ENCODE measurements at regions not wholly inside any gene's neighbourhood (a gene's known extent, or its start where the extent isn't known, plus 50 kb on each side); places are given as distances from the start of the nearest gene placed in this dataset.
"Not testable (repeated sequence)": the region's sequence is repeated elsewhere in the genome, so short reads cannot be mapped to it uniquely, and the experiment has no call there.

DNA sequence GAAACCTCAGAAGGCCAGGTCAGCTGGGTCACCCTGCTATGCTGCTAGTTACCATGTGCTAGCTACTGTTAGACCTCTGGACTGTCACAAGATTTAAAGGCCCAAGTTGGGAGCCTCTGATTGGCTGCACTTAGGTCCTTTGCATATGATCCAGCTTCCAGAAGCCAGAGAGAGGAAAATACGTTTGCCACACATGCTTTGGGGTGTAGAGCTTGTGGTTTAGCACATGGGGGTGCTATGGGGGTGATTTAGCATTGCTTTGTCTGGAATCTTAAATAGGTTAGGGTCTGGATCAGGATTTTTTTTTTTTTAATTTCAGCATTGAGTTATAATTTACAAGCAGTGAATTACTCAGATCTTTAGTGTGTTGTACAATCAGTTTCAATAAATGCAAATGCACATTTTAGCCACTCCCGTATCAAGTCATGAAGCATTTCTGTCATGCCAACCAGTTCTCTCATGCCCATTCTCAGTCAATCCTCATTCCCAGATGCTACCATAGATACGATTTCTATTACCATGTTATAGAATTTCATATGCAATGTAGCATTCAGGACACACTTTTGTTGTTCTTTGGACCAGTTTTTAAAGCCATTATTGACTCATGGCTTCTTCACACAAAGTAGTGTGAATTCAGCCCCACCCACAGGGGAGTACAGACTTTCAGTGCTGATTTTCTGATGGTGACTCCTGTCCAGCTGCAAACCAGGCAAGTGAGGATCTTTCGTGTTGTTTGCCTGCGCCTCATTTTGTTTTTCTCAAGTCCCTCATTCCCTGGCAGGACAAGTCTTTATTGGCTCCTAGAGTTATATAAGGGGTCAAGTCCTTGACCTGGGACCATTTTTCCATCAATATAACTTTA lies 250.4 kb downstream of the LRRC70 start:
- DNase-seq: no peak

DNA sequence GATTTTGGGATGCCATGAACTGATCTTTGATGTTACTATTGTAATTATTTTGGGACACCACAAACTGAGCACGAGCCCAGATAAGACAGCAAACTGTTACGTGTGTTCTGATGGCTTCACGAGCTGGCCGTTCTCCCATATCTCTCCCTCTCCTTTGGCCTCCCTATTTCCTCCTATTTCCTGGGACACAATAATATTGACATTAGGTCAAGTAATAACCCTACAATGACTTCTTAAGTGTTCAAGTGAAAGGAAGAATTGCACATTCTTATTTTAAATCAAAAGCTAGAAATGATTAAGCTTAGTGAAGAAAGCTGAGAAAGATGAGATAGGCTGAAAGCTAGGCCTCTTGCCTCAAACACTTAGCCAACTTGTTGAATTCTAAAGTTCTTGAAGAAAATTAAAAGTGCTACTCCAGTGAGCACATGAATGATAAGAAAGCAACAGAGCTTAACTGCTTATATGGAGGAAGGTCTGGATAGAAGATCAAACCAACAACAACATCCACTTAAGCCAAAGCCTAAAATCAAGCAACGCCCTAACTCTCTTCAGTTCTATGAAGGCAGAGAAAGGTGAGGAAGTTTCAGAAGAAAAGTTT lies 247.1 kb downstream of the LRRC70 start:
- no peak for DNase-seq

DNA sequence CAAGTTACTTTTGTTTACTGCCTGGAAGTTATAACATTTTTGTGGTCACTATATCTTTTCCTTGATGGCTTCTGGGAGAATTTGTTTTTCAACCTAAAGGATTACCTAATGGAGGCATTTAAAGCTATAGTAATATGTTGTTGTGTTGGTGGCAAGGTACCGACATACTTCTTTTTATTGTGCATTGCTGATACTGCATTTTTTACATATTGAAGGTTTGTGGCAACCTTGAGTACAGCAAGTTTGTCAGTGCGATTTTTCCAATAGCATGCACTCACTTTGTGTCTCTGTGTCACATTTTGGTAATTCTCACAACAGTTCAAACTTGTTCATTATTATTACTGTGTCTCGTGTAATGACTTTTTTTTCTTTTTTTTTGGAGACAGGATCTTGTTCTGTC lies 246.3 kb downstream of the LRRC70 start:
- no peak for DNase-seq

DNA sequence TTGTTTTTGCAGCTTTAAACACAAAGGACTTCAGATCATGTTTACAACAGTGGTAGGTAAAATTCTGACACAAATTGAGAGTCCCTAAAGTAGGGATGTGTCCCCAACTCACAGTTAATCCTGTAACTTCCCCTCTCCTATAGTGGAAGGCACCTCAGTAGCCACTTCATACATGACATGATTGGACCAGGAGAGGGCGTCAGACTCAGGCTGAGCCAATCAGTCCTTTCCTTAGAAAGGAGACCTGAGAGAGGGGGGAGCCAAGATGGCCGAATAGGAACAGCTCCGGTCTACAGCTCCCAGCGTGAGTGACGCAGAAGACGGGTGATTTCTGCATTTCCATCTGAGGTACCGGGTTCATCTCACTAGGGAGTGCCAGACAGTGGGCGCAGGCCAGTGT lies 238.4 kb downstream of the LRRC70 start:
- not testable (repeated sequence) for DNase-seq

DNA sequence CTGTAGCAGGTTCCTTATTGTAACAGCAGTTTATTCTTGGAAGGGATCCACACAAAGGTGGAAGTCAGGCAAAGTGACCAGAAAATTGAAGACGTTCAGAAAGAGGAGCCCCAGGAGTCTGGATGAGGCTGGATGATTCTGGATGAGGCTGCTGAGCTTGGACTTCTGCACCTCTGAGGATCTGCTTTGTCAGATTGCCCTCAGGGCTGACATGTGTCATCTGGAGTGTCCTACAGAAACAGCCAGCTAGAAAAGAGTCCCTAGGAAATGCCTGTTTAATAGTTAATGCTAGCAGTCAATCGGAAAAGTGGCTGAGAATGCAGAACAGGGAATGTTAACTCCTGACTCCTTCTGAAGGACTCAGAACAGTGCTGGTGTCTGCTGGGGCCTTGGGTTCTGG lies 236.4 kb downstream of the LRRC70 start:
- DNase-seq: no peak

DNA sequence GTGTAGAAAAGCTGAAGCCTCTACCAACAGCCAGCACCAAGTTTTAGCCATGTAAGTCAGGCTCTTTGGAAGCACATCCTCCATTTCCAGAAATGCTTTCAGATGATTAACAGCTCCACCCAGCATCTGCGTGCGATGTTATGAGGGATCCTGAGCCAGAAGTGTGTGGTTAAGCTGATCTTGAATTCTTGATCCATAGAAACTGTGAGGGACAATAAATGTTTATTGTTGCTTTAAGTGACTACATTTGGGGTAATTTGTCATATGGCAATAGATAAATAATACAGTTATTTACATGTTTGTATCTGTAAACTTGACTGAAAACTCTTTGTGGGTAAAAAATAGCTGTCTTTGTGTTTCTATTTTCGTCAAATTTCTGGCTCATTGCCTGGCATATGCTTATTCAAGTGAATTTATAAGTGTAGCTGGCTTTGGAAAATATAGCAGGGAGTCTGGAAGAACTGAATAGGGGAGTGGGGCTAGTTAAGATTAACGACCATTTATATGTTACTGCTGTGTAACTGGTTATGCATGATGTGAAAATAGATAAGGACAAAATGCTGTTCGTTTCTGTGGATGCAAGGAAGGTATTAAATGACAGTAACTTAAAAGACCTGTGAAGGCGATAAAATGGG lies 234.1 kb downstream of the LRRC70 start:
- peak; percentile 37 for DNase-seq

DNA sequence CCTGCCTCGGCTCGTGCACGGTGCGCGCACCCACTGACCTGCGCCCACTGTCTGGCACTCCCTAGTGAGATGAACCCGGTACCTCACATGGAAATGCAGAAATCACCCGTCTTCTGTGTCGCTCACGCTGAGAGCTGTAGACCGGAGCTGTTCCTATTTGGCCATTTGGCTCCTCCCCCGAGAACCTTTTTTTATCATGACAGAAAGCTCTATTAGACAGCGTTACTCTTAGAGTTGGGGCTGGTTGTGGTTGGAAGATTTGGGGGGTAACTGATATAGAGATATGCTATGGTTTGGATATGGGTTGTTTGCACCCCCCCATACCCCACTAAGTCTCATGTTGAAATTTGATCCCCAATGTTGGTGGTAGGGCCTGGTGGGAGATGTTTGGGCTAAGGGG lies 226.2 kb downstream of the LRRC70 start:
- peak; percentile 16 for DNase-seq

DNA sequence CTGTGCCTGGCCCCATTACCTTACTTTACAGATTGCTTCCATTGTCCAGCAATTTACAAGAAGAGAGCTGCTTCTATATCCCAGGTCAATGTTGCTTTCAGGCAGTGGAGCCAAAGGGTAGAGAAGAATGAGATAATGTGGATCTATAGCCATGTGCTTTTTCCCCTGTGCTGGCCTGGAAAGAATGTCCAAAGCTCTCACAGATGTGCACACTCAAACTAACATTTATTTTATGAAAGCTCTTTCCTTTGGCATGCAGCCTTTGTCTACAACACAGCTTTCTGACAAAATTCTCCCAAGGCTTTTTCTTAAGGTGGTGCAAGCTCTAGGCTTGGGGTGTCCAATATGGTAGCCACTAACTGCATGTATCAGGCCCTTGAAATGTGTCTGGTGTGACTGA lies 217.3 kb downstream of the LRRC70 start:
- DNase-seq: no peak

DNA sequence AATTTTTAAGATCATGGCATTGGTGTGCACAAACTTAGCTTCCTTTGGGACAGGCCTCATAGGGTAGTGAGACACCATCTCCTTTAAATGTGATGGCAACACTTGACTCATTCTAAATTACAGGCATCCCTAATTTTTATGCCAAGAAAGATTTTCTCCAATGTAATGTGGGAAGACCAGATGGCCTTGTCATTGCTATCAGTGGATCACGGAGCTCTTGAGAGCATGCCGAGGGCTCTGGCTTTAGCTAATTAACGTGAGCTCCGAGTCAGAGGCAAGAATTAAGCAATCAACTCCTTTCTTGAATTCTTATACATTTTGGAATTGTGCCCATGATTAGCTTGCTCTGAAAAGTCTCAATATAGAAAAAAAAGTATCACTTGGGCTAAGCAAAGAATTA lies 215.8 kb downstream of the LRRC70 start:
- DNase-seq: no peak

DNA sequence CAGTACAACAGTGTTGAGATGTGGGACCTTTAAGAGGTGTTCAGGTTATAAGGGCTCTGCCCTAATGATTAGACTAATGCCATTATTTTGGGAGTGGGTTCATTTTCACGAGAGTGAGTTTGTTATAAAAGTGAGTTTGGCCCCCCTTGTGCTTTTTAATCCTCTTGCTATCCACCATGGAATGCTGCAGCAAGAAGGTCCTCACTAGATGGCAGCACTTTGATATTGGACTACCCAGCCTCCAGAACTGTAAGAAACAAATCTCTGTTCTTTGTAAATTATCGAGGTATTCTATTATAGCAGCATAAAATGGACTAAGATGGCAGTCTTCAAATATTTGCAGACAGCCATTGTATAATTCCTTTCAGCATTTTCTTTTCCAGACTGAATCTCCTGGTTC lies 212.4 kb downstream of the LRRC70 start:
- peak; percentile 47 for DNase-seq

DNA sequence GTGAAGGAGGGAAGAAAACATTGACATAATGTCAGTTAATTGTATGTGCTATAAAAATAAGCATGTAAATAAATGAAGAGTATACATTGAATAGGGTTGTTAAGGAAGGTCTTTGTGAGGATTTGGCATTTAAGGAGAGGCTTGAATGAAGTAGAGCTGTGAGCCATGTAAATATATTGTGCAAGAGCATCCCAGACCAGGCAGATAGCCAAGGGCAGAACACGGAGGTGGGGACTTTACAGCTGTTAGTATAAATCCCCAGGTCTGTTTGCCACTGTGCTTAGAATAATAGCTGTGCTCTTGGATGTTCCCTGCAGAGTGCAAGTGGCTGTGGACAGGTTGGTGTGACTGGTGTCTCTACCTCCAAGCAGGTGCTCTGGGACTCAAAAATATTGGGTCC lies 211.7 kb downstream of the LRRC70 start:
- DNase-seq: no peak

DNA sequence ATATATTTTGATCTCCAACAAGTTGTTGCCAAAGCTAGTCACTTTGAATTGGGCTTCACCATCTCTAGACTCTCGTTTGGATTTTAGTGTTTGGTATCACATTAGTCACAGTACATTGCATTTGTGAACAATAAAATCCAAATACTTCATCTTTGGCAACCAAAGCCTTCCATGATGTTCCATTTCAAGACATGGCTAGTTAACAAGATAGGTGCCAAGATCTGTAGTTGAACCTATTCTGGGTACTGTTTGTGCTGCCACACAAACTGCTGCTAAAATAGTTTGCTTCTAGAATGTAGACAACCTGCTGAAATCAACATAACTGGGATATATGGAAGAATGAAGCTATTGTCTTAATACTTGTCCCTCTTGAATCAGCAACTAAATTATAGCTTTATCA lies 207.5 kb downstream of the LRRC70 start:
- no peak for DNase-seq

DNA sequence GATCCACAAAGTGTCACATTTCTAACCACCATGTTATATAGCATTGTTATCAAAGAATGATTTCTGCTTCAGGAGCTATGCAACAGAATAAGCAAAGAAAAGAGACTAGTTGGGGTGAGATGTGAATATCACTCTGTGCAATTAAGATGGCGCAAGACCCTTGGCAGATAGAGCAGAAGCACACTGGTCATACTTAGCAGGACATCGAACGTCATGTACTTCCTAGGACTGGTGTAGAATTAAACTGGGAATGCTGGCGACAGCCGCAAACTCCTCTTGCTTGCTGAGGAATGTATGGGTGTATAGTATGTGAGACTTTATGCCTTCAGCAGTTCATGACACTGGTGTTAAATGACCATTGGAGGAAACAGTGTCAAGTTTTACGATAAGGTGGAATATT lies 207.0 kb downstream of the LRRC70 start:
- no peak for DNase-seq

DNA sequence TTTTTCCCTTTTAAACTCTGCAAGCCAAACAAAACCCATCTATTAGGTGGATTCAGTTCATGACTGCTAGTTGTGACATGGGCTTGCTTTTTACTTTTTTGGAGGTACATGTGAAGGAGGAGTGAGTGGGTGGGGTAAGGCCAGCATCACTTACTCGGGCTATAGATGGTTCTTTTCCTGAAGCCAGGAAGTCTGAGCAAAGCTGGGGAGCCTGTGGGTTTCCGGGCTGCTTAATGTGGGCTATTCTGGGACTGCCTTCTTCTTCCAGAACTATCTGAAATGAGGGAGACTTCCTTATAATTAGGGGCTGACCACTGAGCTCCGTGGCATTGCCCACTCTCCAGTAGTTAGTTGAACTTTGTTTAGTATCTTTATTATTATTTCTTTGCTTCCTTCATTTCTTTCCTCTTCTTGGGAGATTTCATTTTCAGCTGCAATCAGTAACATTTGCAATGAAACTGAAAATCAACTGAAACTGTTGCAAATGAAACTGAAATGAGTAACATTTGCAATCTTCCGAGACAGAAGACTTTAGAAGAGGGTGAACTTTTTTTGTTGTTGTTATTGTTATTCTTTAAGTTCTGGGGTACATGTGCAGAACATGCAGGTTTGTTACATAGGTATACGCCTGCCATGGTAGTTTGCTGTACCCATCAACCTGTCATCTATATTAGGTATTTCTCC lies 204.9 kb downstream of the LRRC70 start:
- peak; percentile 24 for DNase-seq

DNA sequence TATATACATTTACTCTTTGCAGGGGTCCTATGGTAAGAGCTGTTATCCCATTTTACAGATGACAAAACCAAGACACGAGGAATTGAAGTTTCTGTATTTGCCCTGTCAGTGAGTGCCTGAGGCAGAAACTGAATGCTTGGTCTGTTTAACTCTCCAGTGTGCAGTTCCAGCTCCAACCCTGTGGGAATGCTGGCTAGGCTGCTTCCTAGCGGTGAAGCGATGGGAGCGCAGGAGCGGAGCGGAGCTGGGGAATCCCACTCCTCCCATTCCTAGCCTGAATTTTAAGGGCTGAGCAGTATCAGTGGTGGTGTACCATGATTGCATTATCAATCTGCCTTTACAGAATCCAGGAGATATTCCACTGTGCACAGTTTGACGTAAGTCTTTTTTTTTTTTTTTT lies 202.3 kb downstream of the LRRC70 start:
- DNase-seq: no peak

DNA sequence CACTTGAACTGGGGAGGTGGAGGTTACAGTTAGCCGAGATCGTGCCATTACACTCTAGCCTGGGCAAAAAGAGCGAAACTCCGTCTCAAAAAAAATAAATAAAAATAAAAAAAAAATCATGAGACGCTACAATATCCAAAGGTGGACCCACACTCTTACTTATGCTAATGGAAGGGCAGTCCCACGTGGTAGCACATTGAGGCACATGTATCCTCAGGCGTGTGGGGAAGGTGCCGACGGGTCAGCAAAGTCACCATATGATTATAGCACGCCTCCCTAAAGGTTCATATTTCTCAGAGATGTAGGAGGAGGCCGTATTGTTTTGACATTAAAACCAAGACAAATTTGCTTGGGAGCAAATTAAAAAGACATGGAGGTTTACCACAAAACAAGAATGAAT lies 201.6 kb downstream of the LRRC70 start:
- no peak for DNase-seq

DNA sequence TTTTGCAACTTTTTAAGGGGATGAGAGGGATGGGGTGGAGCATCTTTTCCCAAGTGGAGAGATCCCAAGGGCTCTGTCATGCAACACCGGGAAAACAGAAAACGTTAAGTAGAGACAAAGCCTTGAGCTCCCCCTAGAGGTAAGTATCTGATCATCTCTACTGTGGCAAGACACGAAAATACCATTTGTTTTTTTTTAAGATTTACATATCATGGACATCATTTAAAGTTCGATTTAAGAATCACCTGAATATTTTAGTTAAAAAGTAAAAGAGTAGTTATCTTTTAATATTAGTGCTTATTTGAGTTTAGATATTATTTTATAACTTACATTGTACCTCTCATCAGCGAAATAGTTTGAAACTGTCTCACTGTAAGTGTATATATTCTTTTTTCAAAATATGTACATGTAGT lies 200.4 kb downstream of the LRRC70 start:
- DNase-seq: peak; percentile 74

DNA sequence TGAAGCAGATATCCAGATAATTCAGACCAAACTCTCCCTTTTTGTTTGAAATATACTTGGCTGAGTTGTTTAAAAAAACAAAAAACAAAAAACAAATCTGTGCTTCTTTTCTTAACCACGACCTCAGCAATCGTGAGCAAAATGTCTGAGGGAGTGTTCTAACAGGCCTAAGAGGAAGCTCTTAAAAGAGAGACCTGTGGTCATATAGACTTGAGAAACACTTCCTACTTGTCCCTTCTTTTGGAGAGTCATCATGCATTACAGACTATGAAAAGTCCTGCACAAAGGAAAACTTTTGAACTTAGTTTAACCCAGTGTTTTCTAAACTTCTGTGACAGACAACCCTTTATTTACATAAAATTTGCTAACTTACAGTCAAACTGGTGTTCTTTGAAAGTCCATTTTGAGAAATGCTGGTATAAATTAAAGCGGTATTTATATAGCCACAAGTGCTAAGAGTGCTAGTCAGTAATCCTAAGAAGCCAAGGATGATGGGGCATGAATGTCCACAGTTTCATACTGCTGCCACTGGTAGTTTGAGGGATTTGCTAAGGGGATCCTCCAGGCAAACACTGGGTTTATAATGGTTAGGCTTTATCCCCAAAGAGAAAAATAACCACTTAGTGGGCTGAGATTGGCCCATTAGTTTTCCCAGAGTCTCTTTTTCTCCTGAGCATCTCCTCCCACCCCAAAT lies 199.8 kb downstream of the LRRC70 start:
- DNase-seq: peak; percentile 44

DNA sequence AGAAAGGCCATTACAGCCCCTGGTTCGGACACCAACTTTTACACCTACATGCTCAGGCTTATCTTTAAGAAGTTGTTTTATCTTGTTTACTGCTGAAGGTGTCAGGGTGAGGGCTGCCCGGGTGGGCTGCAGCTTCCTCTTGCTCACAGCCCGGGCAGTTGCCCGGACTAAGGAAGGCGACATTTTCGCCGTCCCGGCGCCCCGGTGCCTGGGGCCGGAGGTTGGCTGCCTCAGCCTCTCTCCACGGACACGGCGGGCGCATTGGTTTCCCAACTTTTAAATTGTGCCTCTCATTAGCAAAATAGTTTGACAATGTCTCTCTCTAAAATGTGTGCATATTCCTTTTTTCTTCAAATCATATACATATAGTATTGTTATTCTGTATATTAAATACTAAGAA lies 198.5 kb downstream of the LRRC70 start:
- not testable (repeated sequence) for DNase-seq

DNA sequence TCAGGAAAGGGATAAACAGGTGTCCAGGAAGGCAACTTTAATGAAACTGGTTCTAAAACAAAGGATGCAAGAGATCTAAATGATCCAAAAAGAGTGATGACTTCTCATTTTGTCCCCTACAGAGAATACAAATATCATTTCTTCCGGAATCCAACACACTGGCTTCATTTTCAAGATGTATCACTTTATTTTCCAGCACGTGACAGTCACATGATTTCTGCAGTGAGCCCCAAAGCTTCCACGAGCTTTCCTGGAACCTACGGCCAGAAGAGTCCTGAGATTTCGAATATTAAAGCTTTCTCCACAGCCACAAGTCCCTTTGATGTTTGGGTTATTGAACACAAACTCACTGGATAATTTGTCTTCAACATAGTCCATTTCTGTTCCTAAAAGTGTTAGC lies 198.0 kb downstream of the LRRC70 start:
- not testable (repeated sequence) for DNase-seq

DNA sequence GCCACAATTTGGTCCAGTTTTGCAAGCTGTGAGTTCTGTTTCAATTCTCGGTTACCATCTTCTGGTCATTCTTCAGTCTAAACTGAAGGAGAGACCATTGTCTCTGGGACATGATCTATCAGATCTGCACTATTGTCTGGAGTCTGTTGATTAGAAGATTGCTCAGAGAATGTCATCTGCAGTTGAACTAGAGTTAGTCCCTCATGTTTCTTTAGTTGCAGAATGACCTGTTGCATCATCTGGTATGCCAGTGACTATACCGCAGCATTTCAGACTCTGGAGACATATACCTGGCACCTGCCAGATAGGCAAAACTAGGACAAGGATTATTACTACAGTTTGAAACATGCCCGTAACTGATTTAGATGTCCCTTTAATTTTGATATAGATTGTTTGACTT lies 194.8 kb downstream of the LRRC70 start:
- DNase-seq: no peak

DNA sequence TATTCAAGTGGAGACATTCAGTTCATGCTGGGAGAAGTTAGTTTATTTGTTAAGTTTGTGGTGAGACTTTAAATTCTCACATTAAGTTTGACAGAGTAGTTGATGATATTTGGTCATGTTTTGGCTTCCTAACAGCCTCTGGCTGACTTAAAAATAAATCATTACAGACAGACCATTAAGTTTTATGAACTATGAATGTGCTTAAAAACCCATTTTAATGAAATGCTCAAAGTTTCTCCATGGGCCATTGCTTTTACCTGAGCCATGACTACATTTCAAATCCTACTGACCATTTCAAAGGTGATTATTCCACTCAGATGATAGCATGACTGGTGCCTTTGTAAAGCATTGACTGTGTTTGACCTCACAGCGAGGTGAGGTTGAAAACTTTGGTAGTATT lies 192.7 kb downstream of the LRRC70 start:
- no peak for DNase-seq

DNA sequence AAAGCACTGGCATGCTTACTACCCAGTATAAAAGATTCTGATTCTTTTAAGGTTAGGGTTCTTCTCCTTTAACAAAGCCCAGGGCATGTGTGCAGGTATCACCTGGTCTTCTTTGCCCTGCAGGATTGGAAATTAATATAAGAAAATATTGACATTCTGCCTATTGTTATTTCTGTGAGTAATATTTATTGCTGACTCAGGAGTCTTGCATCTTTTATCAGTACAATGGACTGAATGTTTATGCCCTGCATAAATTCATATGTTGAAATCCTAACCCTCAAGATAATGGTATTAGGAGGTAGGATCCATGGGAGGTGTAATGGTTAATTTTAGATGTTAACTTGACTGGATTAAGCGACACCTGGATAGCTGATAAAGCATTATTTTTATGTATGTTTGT lies 189.0 kb downstream of the LRRC70 start:
- no peak for DNase-seq
